PC-9 (cell line): ENCODE measurements at regions not wholly inside any gene's neighbourhood (a gene's known extent, or its start where the extent isn't known, plus 50 kb on each side); places are given as distances from the start of the nearest gene placed in this dataset.

Experiments used
- EZH2 ChIP-seq: fragments of 200-600 bp; sonication (generic); IDR thresholded peaks from 2 replicates; pipeline ENCODE4 v1.8.0; 2017; ENCODE audit warnings: antibody characterized with exemption, low read depth
- TF ChIP-seq, protein P1 (sequence below): fragments of 200-600 bp; sonication (generic); conservative IDR thresholded peaks from 2 replicates; pipeline ENCODE4 v1.6.1; 2017; ENCODE audit warnings: mixed run types, antibody characterized with exemption, mild to moderate bottlenecking, moderate library complexity

DNA sequence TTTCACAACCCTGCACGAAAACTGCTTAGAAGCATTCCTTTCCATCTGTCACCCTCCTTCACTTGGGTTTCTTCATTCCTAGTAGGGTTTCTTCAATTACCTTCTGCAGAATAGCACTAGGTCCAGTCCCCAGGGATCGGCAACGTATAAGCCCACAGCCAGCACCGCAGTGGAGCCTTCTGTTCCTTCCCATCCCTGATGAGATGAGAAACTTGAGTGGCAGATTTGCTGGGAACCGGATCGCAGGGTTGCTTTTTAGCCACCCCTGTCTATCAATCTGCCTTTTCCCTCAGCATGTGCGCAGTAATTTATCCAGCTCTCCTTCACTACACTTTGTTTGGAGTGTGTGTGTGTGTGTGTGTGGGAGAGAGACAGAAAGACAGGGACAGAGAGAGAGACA is 94.2 kb downstream of the CD8B2 start:
- TF ChIP-seq, protein P1, sequence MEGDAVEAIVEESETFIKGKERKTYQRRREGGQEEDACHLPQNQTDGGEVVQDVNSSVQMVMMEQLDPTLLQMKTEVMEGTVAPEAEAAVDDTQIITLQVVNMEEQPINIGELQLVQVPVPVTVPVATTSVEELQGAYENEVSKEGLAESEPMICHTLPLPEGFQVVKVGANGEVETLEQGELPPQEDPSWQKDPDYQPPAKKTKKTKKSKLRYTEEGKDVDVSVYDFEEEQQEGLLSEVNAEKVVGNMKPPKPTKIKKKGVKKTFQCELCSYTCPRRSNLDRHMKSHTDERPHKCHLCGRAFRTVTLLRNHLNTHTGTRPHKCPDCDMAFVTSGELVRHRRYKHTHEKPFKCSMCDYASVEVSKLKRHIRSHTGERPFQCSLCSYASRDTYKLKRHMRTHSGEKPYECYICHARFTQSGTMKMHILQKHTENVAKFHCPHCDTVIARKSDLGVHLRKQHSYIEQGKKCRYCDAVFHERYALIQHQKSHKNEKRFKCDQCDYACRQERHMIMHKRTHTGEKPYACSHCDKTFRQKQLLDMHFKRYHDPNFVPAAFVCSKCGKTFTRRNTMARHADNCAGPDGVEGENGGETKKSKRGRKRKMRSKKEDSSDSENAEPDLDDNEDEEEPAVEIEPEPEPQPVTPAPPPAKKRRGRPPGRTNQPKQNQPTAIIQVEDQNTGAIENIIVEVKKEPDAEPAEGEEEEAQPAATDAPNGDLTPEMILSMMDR: no peak
- TF ChIP-seq EZH2: no peak
